SW 1271 (cell line): ENCODE measurements at regions not wholly inside any gene's neighbourhood (a gene's known extent, or its start where the extent isn't known, plus 50 kb on each side); places are given as distances from the start of the nearest gene placed in this dataset.
"Not testable (repeated sequence)": the region's sequence is repeated elsewhere in the genome, so short reads cannot be mapped to it uniquely, and the experiment has no call there.

ENCODE experiments used
- DNase-seq, 2 experiments: peaks; one replicate each; lab custom pipeline; 2025; lab: John Stamatoyannopoulos, UW

- no peak for DNase-seq
Observed at GRCh38 chr18:40259115-40259835, 1695.8 kb upstream of the PIK3C3 start.

GRCh38 chr18:40258311-40258710 is 1696.7 kb upstream of the PIK3C3 start:
- no peak for DNase-seq

GRCh38 chr18:40250236-40250635 is 1704.8 kb upstream of the PIK3C3 start:
- DNase-seq, result no peak

- DNase-seq, result no peak
Observed at GRCh38 chr18:40249390-40250080, 1705.5 kb upstream of the PIK3C3 start.

- DNase-seq, result not testable (repeated sequence)
Observed at GRCh38 chr18:40245612-40246011, 1709.4 kb upstream of the PIK3C3 start.

GRCh38 chr18:40243607-40244006 is 1711.4 kb upstream of the PIK3C3 start:
- no peak for DNase-seq

GRCh38 chr18:40235836-40236235 is 1719.2 kb upstream of the PIK3C3 start:
- DNase-seq, result no peak

GRCh38 chr18:40235323-40235722 is 1719.7 kb upstream of the PIK3C3 start:
- no peak for DNase-seq

GRCh38 chr18:40233931-40234616 is 1721.0 kb upstream of the PIK3C3 start:
- DNase-seq, result no peak

- DNase-seq, result no peak
Observed at GRCh38 chr18:40222776-40223175, 1732.3 kb upstream of the PIK3C3 start.

- DNase-seq, result no peak
Observed at GRCh38 chr18:40216856-40217255, 1738.2 kb upstream of the PIK3C3 start.

GRCh38 chr18:40215979-40216378 is 1739.1 kb upstream of the PIK3C3 start:
- no peak for DNase-seq

- no peak for DNase-seq
Observed at GRCh38 chr18:40210696-40211095, 1744.3 kb upstream of the PIK3C3 start.

GRCh38 chr18:40208958-40209357 is 1746.1 kb upstream of the PIK3C3 start:
- no peak for DNase-seq

GRCh38 chr18:40197711-40198110 is 1757.3 kb upstream of the PIK3C3 start:
- no peak for DNase-seq

GRCh38 chr18:40186677-40187076 is 1768.4 kb upstream of the PIK3C3 start:
- DNase-seq, result no peak

- no peak for DNase-seq
Observed at GRCh38 chr18:40179729-40180461, 1775.1 kb upstream of the PIK3C3 start.

GRCh38 chr18:40168026-40168425 is 1787.0 kb upstream of the PIK3C3 start:
- DNase-seq, result no peak

GRCh38 chr18:40163254-40163653 is 1791.8 kb upstream of the PIK3C3 start:
- DNase-seq, result no peak

- no peak for DNase-seq
Observed at GRCh38 chr18:40160361-40160760, 1794.7 kb upstream of the PIK3C3 start.

- peak in 1 of 2 experiments; percentile 44 for DNase-seq
Observed at GRCh38 chr18:40159141-40160017, 1795.7 kb upstream of the PIK3C3 start.
